ENCODE measurements at regions not wholly inside any gene's neighbourhood (a gene's known extent, or its start where the extent isn't known, plus 50 kb on each side); places are given as distances from the start of the nearest gene placed in this dataset.

DNA sequence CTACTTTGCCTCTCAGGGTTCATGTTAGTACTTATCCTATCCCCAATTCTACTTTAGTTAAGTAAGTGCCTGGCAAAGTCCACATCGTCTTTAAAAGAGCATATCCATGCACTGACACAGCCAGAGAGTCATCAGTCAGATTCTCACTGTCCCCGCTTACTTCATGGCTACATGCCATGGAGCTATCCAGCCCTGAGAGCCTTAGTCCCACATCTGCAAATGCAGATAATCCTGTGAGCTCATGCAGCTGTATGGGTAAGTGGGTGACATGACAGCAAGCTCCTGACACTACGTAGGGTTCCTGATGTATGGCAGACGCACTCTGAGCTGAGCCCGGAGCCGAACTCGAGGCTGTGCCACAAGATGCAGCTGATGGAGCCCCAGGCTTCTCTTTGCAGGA lies 661.5 kb downstream of the LIG4 start:
- no peaks in the 10 kb centered on the region for H3K27me3 ChIP-seq (ENCODE audit: insufficient read depth, low read depth)
- H4K20me1 ChIP-seq (ENCODE audit: insufficient read depth): no peaks in the 10 kb centered on the region; the same call in 1 of the 2 replicates
- no peak overlapping the region for H3K4me3 ChIP-seq
- CTCF ChIA-PET: no interaction called here
- no peak for TF ChIP-seq EZH2 (IDR thresholded peaks at IDR 0.05; ENCODE audit: low read depth)
- TF ChIP-seq, protein P1, sequence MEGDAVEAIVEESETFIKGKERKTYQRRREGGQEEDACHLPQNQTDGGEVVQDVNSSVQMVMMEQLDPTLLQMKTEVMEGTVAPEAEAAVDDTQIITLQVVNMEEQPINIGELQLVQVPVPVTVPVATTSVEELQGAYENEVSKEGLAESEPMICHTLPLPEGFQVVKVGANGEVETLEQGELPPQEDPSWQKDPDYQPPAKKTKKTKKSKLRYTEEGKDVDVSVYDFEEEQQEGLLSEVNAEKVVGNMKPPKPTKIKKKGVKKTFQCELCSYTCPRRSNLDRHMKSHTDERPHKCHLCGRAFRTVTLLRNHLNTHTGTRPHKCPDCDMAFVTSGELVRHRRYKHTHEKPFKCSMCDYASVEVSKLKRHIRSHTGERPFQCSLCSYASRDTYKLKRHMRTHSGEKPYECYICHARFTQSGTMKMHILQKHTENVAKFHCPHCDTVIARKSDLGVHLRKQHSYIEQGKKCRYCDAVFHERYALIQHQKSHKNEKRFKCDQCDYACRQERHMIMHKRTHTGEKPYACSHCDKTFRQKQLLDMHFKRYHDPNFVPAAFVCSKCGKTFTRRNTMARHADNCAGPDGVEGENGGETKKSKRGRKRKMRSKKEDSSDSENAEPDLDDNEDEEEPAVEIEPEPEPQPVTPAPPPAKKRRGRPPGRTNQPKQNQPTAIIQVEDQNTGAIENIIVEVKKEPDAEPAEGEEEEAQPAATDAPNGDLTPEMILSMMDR (conservative IDR thresholded peaks at IDR 0.05): no peak
- no peak for DNase-seq
- no peak overlapping the region for H2AFZ ChIP-seq
- no peak overlapping the region for H3K4me2 ChIP-seq
- no peaks in the 10 kb centered on the region for H3K79me2 ChIP-seq (ENCODE audit: low read depth)
- POLR2A ChIA-PET (ENCODE audit: unreplicated experiment): no interaction called here
- H3F3A ChIP-seq (ENCODE audit: insufficient read depth, low read depth): no peaks in the 10 kb centered on the region
- no peaks in the 10 kb centered on the region for H3K9me3 ChIP-seq (ENCODE audit: insufficient read depth, low read depth)
- BruUV-seq (replicated peaks): no TSS peak
- intact Hi-C loops (cut with micrococcal nuclease; ENCODE audit: unreplicated experiment): no loop called here
- no peaks in the 10 kb centered on the region for H3K9me2 ChIP-seq (ENCODE audit: insufficient read depth)
- H3K27ac ChIP-seq: no peak overlapping the region
- H3K36me3 ChIP-seq (ENCODE audit: low read depth): no peaks in the 10 kb centered on the region
- peaks cover 6% of the 10 kb centered on the region; the same call in 1 of the 2 replicates for H3K4me1 ChIP-seq (replicated peaks; ENCODE audit: insufficient read depth)

- intact Hi-C loops (cut with micrococcal nuclease; ENCODE audit: unreplicated experiment): no loop called here
- CTCF ChIA-PET: no interaction called here
- no TSS peak for BruUV-seq (replicated peaks)
These were observed 663.8 kb downstream of the LIG4 start for GRCh38 chr13:107551521-107551920.

GRCh38 chr13:107548338-107548737 lies 667.0 kb downstream of the LIG4 start:
- H3K4me3 ChIP-seq: no peak overlapping the region

More at GRCh38 chr13:107551521-107551920, 663.8 kb downstream of the LIG4 start:
- Histone ChIP-seq H3K9me2 (ENCODE audit: insufficient read depth) (no peaks in the 10 kb centered on the region), H3K9me3 (ENCODE audit: insufficient read depth, low read depth) (no peaks in the 10 kb centered on the region), H3K4me2 (no peak overlapping the region), H3F3A (ENCODE audit: insufficient read depth, low read depth) (no peaks in the 10 kb centered on the region), H3K79me2 (ENCODE audit: low read depth) (no peaks in the 10 kb centered on the region), H3K4me3 (no peak overlapping the region), H3K27ac (no peak overlapping the region), H3K4me1 (replicated peaks; ENCODE audit: insufficient read depth) (peaks cover 6% of the 10 kb centered on the region; the same call in 1 of the 2 replicates), H3K27me3 (ENCODE audit: insufficient read depth, low read depth) (no peaks in the 10 kb centered on the region), H2AFZ (no peak overlapping the region), H3K36me3 (ENCODE audit: low read depth) (no peaks in the 10 kb centered on the region), H4K20me1 (ENCODE audit: insufficient read depth) (no peaks in the 10 kb centered on the region; the same call in 1 of the 2 replicates)
- POLR2A ChIA-PET (ENCODE audit: unreplicated experiment): interaction anchor here (0.5 kb wide), 1 partner anchor 36 kb away, joined by 3 read pairs; no protein-coding TSS in a partner anchor
- no peak for DNase-seq
- TF ChIP-seq EZH2 (IDR thresholded peaks at IDR 0.05; ENCODE audit: low read depth): no peak
- TF ChIP-seq, protein P1 (conservative IDR thresholded peaks at IDR 0.05): no peak

More at GRCh38 chr13:107548338-107548737, 667.0 kb downstream of the LIG4 start:
- Histone ChIP-seq H3K27me3 (ENCODE audit: insufficient read depth, low read depth) (no peaks in the 10 kb centered on the region), H3K79me2 (ENCODE audit: low read depth) (no peaks in the 10 kb centered on the region), H3F3A (ENCODE audit: insufficient read depth, low read depth) (no peaks in the 10 kb centered on the region), H3K27ac (no peak overlapping the region), H3K9me3 (ENCODE audit: insufficient read depth, low read depth) (no peaks in the 10 kb centered on the region), H3K9me2 (ENCODE audit: insufficient read depth) (no peaks in the 10 kb centered on the region), H3K4me1 (replicated peaks; ENCODE audit: insufficient read depth) (peaks cover 6% of the 10 kb centered on the region; the same call in 1 of the 2 replicates), H2AFZ (no peak overlapping the region), H3K36me3 (ENCODE audit: low read depth) (no peaks in the 10 kb centered on the region), H3K4me2 (no peak overlapping the region), H4K20me1 (ENCODE audit: insufficient read depth) (no peaks in the 10 kb centered on the region)
- no TSS peak for BruUV-seq (replicated peaks)
- DNase-seq: no peak
- TF ChIP-seq, protein P1 (conservative IDR thresholded peaks at IDR 0.05): no peak
- POLR2A ChIA-PET (ENCODE audit: unreplicated experiment): no interaction called here
- CTCF ChIA-PET: no interaction called here
- intact Hi-C loops (cut with micrococcal nuclease; ENCODE audit: unreplicated experiment): no loop called here
